Activated T-cell treated with anti-CD3 and anti-CD28 coated beads for 1 hour (primary cell): ENCODE measurements at regions not wholly inside any gene's neighbourhood (a gene's known extent, or its start where the extent isn't known, plus 50 kb on each side); places are given as distances from the start of the nearest gene placed in this dataset.

Source experiments
- DNase-seq: peaks from one replicate; pipeline ENCODE4 v3.0.0-alpha.2; 2020; ENCODE audit warnings: low read depth

DNA sequence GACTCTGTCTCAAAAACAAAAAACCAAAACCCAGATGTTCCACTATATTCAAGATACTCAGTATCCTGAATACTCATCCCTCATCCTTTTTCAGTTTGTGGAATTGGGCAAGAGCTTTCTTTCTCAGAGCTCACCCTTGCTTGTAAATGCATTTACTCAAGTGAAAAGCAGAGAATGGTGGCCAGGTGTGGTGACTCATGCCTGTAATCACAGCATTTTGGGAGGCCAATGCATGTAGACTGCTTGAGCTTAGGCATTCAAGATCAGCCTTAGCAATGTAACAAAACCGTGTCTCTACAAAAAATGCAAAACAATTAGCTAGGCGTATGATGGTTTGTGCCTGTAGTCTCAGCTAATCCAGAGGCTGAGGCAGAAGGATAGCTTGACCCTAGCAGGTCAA, 553.2 kb upstream of the AMELY start:
- DNase-seq: no peak

DNA sequence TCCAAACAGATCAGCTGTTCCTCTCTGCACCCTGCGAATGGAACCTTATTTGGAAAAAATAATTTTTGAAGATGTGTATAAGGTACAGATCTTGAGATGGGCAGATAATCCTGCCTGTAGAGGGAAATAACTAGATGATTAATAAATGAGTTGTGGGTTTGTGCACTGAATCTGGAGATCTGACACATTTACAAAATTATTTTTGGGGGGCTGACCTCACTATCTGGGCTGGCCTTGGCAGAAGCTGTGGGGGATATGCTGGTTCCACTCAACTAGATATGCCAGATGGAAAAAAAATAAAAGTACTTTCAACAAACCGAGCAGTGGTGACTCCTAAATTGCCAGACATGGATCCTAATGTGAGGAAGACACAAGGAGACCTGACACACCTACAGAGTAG, 552.2 kb upstream of the AMELY start:
- DNase-seq: no peak

DNA sequence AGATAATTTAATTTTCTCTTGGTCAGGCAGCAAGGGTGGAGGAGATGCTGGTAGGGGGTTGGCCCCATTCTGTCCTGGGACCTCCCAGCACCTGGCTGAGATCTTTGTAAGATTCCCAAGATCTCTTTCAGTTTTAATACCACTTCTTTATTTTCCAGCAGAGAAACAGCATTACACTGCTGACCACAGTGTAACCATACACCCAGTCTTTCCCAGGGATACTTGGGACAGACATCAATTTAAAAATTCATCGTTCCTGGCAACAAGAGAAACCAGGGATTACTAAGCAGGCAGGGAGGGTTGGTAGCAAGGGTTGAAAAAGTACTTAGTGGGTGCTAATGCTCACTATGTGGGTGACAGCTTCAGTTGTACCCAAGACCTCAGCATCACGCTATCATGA, 551.6 kb upstream of the AMELY start:
- DNase-seq: no peak

DNA sequence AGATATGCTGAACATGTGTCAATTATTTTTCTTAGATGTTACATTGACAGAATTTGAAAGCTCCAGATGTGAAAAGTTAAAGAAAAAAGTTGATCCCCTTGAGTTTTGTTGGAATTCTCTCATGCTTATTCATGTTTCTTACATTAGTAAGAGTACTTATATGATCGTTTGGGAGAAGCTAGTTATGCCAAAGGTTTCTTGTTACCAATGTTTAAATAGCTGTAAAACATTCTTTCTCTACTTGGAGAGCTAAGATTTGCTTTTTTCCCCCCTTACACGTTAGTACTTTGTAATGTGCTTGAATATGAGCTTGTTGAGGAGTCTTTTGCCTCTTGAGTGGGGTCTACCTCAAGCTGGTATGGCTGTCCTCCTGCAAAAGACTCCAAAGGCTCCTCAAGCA, 551.1 kb upstream of the AMELY start:
- DNase-seq: no peak

DNA sequence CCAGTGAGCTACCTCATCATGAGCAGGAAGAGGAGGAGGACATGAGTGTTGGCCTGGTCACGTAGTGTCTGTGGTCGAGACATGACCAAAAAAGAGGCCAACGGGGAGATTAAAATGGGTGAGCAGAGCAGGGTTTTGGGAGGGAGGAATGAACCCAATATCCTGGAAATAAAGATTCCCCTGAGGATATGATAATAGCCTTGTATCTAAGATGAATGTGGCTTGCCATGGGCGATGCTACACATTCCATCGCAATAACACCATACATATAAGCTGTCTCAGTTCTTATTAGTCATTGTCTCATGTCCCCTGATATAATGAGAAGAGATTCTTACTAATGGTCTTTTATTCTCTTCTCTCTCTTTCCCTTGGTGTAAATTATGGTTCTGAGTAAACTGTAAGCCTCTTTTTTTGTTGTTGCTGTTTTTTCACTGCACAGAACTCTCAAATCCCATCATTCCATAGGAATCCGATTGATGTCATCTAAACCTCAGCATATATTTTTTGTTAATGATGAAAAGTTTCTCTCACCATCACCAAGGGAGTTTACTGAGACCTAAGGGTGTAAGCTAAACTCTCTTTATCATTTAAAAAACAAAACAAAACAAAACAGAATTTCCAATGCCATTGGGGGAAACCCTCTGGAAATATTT, 550.4 kb upstream of the AMELY start:
- no peak for DNase-seq

DNA sequence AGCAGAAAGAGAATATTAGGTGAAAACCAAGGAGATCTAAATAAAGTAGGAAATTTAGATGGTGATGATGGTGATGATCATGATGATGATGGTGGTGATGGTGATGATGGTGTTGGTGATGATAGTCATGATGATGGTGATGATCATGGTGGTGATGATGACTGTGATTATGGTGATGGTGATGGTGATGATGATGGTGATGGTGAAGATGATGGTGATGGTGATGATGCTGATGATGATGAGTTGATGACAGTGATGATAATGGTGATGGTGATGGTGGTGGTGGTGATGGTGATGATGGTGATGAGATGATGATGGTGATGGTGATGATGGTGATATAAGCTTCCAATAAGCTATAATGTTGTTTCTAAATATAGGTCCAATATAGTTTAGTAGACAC, 548.2 kb upstream of the AMELY start:
- no peak for DNase-seq

DNA sequence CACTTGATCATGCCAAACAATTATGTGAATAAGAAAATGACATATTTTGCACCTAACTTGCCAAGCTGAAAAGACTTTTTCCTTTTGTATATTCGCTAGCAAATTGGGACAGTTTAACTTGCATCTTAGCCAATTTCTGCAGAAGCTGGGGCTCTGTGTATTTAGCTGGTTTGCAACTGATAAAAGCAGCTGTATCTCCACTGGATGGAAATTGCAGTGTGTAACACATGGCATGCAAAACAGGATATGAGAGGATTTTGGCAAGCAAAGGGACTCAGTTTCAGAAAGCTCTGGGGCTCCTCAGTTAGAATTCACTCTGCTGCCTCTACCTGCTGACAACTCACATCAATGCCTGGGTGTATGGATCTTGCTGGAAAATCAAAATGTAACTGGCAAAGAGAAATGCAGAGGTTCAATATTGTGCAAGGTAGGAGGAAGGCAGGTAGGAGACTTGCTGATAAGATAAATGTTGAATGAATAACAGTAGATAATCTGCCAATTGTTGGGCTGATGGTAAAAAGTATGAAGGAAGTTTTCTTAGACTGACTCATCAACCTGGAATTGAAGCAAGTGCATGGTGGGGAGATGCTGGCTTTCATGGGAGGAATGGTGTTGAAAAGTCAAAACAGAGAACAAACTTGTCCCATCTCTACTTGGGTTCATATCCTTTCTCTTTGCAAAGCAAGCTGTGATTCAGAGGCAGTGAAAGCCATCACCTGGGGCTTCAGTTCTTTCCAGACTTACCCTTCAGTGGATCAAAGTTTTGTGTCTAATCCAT, 546.9 kb upstream of the AMELY start:
- no peak for DNase-seq

DNA sequence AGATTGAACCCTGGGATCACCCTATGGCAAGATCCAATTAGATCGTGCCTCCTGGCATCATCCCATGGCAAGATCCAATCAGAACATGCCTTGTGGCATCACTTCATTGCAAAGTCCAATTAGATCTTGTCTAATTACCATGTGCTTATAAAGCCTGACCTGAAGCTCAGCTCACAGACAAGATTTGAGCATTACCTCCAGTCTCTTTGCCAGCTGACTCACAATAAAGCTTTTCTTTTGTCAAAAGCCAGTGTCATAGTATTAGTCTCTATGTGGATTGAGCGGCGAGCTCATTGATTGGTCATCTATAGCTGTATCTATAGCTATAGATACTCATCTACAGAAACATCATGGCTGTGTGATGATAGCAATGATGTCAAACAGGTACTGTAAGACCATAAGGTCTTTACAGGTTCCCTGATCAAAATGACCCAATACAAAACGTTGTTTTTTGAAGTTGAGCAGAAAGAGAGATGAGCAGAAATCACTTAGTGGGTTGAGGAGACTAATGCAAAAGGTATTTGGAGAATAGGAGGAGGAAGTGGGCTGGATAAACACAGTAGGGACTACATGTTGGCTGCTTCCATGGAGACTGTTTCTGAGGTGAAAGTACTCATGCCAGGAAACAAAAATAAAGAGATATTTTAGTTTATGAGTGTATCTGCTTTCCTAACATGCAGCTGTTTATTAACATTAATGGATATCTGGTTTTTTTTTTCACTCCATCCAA, 545.9 kb upstream of the AMELY start:
- DNase-seq: no peak

DNA sequence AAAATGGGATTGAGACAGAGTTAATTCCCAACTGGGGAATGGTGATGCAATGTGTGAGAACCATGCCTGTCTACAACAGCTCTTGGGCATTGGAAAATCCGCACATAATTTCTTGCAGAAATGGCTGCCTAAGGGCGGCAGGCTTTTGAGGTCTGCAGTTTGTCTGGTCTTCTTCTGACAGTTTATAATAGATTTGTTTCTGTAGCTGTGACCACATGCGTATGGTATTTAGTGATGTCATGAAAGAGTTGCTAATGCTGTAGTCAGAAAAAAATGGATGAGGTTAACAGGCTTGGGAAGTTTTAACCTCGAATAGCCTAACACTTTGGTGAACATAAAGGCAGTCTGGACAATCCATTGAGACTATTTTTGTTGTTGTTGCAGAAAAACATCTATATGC, 544.1 kb upstream of the AMELY start:
- no peak for DNase-seq

DNA sequence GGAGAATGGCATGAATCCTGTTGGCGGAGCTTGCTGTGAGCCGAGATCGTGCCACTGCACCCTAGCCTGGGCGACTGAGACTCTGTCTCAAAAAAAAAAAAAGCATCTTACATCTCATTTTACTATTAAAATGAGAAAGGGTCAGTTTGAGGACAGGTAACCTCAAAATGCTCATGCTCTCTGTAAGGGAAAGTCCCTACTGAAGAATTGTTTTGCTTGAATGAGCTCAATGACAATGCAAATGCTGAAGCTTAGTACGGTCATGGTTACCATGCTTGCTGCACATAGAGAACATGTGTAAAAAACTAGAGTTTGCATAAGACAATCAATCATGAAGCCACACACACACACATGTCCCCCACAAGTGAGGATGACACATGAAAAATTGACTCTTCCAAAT, 541.8 kb upstream of the AMELY start:
- DNase-seq: no peak

DNA sequence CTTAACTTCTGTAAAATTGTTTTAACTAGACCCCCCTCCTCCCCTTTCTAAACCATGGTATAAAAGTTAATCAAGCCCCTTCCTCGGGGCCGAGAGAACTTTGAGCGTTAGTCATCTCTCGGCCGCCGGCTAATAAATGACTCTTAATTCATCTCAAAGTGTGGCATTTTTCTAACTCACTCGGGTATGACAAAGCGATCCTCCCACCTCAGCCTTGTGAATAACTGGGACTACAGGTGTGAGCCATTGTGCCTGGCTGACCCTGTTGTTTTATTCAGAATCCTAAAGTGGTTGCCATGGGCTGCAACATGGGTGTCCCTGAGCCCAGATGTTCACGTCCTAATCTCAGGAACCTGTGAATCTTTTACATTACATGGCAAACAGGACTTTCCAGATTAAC, 540.7 kb upstream of the AMELY start:
- no peak for DNase-seq

DNA sequence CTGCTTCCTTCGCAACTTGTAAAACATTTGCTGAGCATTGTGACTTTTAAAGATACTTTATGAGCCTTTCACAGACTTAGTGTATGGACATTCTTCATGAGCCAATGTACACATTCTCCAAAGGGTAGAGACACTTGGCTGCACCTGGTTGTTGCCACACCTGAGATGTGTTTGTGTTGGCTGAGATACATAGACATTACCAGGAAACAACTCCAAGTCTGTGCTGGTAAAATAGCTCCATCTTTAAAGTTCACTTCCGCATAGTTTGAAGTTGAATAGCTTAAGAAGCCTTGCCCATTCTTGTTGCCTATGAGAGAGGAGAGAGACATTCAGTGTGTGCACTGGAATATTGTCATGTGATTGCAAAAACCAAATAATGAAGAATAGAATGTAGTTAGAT, 538.3 kb upstream of the AMELY start:
- no peak for DNase-seq

DNA sequence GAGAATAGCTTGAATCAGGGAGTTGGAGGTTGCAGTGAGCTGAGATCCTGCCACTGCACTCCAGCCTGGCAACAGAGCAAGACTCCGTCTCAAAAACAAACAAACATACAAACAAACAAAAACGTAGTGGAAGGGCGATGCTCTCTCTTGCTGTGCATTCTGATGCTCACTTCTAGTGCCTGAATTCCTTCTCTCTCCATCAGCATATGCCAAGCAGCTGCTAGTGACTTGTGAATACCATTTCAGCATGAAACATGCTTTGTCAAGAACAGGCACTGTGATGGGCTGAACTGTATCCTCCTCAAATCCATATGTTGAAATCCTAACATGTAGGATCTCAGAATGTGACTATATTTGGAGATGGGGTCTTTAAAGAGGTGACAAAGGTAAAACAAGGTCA, 537.1 kb upstream of the AMELY start:
- DNase-seq: no peak

DNA sequence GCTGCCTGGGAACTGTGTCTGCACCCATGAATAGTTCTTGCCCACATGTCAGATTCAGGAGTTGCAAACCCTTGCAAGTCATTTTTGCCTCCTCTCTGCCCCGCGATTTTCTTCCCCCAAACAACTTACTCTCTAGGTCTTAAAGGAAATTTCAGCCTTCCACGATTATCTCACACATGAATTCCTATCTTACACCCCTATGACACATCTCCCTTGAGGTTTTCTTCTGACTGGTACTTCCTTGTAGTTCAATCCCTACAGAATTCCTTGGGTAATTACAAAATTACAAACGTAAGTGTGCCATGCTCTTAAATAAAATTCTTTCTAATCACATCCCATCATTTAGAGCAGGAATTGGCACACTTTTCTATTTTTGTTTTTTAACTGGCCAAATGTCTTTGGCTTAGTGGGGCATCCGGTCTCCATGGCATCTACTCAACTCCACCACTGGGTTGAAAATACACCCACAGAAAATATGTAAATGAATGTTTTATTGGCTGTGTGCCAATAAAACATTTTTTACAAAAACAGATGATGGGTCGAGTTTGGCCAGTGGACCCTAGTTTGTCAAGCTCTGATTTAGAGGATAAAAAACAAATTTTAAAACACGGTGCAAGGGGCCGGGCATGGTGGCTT, 536.4 kb upstream of the AMELY start:
- DNase-seq: no peak

DNA sequence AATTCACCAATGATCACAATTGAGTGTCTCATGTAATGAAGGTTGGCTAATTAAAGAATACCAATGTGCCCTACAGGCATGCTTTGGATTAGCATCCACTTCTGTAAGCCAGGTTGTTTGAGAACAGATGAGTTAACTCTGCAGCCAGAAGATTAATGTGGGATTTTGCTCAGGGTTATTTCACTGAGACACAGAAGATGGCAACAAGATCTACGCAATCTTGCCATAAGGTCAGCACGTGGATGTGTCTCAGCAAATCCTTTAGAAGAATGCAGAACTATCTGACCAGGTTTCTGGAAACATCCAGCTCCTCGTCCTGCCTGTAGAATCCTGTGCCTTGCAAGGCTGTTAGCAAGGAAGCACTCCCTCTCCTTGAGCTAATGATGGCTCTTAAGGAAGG, 532.6 kb upstream of the AMELY start:
- no peak for DNase-seq

DNA sequence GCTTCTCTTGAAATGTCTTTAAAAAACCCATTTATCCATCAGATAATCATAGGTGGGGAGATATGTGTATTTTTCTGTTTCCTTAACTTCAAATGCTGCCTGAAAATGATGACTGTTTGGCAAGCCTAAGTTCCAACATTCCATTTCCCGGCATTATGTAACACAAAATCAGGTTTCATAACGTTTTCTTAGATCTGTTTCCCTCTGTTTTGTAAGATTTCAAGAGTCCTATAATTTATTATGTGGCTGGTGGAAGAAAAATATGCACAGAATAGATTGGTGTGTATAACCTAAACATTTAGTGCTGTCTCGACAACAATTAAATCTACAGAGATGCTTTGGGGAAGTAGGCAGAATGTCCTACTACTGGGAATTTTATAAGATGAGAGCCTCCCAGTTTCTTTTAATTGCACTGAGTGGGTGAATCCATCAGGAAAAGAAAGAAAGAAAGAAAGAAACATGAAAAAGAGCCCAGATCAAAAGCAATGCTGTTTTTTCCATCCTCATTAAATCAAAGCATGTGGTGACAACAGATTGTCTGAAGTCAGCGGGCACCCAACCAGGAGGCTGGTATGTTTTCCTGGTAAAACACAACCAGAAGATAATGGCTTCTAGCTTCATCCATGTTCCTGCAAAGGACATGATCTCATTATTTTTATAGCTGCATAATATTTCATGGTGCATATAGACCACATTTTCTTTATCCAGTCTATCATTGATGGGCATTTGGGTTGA, 529.4 kb upstream of the AMELY start:
- no peak for DNase-seq

DNA sequence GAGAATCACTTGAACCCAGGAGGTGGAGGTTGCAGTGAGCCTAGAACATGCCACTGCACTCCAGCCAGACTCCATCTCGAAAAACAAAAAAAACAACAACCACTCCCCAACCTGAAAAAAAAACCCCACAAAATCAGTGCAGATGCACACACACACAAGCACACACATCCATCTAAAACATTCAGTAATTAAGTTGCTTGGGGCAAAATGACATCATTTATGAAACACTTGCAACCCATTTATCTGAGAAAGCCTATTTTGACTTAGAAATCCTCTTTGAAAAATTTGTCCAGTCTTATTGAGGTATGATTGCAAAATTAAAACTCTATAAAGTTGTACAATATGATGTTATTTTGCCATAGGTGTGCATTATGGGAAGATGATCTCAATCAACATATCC, 525.5 kb upstream of the AMELY start:
- DNase-seq: no peak

DNA sequence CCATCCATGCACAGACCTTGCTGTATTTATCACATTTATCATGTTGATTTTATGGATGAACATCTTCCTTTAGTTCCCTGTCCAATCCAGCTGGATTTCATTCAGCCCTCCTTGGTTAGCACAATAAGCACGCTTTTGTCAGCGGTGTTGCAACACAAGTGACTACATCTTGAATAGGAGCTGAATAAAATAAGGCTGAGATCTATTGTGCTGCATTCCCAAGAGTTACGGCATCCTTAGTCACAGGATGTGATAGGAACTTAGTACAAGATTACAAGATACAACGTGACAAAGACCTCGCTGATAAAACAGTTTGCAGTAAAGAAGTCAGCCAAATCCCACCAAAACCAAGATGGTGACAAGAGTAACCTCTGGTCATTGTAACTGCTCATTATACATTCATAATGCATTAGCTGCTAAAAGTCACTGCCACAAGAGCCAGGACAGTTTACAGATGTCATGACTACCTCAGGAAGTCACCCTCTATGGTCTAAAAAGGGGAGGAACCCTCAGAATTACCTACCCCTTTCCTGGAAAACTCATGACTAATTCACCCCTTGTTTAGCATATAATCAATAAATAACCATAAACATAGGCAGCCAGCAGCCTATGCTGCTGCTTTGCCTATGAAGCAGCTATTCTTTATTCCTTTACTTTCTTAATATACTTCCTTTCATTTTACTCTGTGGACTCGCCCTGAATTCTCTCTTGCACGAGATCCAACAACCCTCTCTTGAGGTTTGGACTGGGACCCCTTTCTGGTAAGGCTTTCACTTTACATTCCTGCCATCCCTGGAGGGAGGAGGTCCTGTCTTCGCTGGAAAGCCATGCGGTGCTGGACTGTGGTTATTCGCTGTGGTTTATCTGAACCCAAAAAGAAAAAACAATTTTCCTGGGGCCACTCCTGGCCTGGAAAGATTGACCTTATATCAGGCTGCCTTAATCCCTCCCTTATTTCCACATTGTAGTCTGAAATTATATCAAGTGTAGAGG, 522.6 kb upstream of the AMELY start:
- no peak for DNase-seq

DNA sequence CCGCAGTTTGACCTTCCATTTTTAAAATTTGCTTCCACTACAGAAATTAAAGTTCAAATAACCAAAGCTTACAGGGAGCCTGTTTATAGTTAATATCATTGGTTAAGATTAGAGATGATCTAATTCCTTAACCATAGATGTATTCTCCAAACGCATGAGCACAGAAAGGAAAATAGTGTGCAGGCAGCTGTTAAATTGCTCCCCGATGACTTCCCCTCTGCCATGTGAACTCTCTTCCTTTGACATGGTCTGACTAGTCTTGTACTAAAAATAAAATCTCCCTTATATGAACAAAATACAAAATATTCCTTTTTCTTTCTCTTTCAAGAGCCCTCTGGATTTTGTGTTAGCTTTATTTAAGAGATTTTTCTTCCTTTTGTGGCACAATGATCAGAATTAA, 507.6 kb upstream of the AMELY start:
- no peak for DNase-seq

DNA sequence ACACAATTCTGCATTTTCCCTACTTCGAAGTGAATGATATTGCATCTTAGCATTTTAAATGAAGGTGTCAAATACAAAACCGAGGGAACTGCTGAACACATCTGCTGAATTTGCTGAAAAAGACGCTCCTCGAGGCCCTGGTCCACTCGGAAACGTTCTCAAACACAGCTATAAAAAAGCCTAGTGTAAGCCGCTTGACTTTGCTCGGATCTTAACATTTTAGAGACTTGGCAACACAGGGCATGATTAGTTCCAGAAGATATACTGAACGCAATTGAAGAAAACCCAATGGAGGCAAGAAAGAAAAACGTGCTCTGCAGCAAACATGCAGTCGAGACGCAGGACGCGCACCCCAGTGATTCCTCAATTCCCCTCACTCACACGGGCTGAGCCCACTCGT, 506.4 kb upstream of the AMELY start:
- DNase-seq: no peak

DNA sequence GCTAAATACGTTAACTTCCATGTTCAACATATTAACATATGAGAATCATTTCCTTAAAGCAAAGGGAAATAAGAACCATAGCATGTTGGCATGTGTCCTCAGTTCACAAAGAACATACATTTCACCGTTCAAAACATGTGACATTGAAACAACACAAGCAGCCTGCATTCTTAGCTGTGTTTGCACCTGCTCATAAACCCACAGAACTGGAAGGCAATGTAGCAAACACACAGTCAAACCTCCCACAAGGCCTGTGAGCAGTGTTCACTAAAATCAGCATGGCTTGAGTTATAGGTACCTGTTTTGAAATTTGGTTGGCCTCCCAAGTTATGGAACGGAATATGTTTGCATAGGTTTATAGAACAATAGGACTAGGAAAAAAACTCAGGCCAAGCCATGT, 504.9 kb upstream of the AMELY start:
- no peak for DNase-seq
